ENCODE measurements at regions not wholly inside any gene's neighbourhood (a gene's known extent, or its start where the extent isn't known, plus 50 kb on each side); places are given as distances from the start of the nearest gene placed in this dataset.

- TF ChIP-seq POLR2AphosphoS5 (IDR thresholded peaks at IDR 0.05): no peak
- TF ChIP-seq CTCF (IDR thresholded peaks at IDR 0.05): no peak
- no peak for TF ChIP-seq POLR2A (IDR thresholded peaks at IDR 0.05)
Observed at GRCh38 chr3:28150465-28151206, 90.8 kb upstream of the CMC1 start.

Data from prostate gland (tissue), 2 donors.